Activated CD4-positive, alpha-beta T cell treated with anti-CD3 and anti-CD28 coated beads, Interleukin-2, amount 50 U/mL, for 1 hour (primary cell): ENCODE measurements at regions not wholly inside any gene's neighbourhood (a gene's known extent, or its start where the extent isn't known, plus 50 kb on each side); places are given as distances from the start of the nearest gene placed in this dataset.
"Not testable (repeated sequence)": the region's sequence is repeated elsewhere in the genome, so short reads cannot be mapped to it uniquely, and the experiment has no call there.

Experiments used
- DNase-seq: peaks from one replicate; pipeline ENCODE4 v3.0.0-alpha.2; 2020

DNA sequence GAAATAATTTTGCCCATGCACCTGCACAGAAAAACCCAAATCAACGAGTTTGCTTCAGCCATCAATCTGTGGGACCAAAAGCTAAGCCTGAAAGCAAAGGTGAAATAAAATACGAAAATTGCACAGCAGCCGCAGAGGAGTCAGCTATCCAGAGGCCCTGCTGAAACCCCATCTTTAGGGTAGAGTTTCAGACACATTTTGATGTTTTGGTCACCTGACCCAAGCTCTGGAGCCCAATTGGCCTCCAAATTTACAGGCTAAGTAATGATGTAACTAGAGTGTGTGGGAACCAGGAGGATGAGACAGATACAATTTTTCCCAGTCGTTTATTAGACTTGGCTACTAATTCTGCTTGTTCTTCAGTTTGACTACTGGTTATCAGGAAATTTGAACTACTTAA lies 308.6 kb upstream of the ATP11B start:
- no peak for DNase-seq

DNA sequence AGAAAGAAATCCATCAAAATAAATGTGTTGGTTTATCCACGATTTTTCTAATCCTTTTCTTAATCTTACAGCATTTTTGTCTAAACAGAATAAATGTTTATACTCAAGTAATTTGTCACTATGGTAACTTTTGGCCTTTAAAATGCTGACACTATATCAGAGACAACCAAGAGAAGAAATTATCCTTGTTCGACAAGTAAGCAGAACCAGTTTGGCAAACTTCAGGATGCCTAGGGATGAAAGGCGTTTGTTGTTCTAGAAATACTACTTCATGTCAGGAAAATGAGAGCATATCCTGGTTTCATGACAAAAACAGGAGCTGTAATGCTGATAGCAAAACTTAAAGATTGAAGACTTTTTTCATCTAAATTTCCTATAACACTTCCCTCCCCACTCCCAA lies 308.0 kb upstream of the ATP11B start:
- no peak for DNase-seq

DNA sequence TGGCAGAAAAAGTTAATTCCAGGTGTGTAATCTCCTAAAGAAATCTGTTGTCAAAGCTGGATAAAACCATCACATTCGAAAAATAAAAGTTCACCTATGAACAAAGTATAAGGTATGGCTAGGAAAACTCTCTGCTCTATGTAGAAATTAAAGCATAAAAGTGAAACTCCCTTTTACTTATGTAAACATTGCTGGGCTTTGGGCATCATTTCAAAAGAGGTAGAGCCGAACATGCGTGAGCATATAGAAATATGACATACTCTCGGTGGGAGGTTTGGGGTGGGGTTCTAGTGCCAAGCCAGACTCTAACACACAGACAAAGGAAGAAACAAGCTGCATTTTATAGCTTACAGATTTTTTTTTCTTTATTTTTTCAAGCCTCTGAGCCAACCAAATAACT lies 306.8 kb upstream of the ATP11B start:
- no peak for DNase-seq

DNA sequence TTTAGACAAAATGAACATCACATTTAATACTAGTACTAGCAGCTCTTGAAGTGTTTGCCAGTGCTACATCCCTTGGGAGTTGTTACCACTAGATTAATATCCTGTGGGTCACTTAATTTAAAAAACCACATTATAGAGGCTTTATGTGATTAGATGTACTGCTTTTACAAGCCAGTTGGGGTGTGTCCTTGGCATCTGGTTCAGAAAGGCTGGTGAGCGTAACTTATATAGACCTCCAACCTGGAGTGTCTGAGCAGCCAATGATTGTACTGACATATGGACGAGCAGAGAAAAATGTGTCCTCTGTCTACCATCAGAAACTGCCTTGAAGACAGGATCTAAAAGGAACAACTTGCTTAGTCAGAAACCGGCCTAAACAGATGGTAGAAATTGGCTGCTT lies 306.2 kb upstream of the ATP11B start:
- DNase-seq = no peak

DNA sequence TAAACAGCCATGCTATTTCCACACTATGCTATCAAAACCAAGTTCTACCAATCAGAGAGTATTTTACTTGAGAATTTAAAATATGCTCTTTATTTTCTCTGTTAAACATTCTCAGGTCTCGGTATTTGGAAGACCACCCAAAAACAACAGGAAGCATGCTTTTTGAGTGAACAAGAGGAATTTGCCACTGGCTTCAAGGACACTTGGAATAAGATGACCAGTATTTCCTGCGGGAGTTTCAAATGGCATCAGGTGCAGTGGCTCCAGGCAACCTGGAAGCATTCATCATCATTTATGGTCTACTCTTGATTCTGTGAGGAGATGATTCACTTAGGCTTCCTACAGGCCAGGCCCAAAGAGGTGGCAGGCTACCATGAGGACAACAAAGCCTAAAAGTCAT lies 305.7 kb upstream of the ATP11B start:
- DNase-seq = no peak

DNA sequence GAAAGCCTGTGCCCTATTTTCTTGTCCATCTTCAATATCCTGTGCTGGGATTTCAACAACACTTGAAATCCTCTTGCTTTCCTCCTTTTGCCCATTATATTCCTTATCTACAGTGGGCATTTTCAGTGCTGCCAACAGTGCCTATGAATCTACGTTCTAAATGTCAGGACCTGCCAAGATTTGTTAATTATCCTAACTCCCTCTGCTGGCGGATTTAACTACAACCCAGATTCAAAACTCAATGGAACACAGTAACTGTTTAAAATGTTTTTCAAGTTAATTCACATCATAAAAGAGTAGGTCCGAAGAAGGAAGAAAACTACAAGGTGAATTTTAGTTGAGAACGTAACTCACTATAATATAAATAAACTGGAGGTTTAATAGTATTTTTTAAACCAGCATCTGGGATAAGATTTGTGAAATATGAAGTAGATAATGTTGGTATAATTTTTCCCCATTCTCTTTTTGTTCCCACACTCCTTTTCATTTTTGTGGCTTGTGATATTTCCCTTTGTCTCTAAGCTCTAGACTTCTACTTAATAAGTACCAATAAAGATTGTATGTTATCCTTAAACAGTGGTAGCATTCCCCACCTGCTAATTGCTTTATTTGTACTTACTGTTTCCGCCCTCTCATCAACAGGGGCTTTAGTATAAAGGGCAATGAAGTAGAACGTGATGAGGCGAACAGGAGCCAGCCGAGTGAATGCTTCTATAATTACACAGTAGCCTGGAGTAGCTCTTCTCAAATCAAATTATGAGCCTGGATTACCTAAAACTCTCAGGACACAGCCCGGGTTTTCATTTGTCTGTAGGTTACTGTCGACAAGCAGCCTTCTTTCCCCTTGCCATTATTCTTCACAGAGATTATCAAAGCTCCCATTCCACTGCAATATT lies 302.5 kb upstream of the ATP11B start:
- DNase-seq = no peak

DNA sequence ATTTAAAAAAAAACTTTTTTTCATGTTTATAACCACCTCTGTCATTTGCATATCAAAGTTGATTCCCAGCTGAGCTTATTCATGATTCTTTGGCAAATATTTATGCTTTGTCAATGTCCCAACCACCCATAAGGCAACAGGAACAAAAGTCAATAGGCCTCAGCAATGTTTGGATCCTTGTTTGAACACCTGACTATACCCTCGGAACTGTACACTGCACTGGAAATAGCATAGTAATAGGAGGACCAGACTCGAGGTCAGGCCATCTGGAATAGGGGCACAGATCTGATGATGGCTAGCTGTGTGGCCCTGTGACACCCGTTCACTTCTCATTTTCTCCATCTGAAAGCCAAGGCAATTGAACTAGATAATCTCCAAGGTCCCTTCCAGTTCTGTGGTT lies 301.7 kb upstream of the ATP11B start:
- DNase-seq = no peak

DNA sequence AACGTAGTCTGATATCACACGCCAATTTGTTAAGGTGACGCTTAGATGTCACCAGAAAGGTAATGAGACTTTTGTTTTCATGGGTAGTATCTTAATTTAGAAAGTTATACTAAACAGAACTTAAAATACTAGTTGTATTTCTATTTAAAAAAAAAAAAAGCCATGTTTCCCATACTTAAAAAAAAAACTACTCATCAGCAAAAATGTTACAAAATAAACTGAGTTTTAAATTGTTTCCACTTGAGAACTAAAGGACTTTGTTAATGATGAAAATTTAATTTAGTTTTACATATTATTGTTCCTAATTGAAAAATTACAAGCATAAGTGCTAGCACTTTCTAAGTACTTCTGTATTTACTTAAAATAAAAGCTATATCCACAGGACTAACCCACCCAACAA lies 300.8 kb upstream of the ATP11B start:
- no peak for DNase-seq

DNA sequence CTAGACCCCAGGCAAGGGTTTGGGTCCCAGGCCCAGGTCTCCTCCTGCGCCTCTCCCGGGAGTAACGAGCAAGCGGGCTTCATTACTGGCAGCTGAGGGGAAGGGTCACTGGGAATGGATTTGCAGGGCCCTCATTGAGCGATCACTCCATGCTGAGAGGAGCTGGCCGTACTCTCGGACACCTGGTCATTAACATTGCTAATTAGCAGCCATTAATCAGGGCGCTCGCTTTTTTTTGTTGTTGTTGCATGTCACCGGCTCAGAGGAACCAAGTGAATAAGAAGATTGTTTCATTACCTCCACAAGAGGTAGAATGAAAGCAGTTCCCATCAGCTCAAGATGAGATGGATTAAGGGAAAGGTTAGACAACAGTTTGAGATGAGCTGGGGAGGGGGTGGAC lies 293.0 kb upstream of the ATP11B start:
- no peak for DNase-seq

DNA sequence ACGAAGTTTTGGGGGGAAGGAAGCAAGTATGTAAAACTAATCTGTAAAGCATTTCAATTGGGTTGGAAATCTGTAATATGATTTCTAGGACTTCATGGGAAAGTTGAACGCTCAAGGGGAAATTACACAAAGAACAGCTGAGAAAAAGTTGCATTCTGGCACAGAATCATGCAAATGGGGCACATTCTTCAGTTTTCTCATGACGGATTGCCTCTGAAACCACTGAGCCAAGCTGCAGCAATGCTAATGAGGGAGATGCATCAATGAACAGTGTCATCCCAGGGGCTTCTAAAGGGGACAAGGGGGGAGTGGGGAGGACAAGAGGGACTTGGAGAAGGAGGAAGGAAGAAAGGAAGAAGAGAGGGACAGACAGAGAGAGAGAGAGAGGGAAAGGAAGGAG lies 291.4 kb upstream of the ATP11B start:
- no peak for DNase-seq

DNA sequence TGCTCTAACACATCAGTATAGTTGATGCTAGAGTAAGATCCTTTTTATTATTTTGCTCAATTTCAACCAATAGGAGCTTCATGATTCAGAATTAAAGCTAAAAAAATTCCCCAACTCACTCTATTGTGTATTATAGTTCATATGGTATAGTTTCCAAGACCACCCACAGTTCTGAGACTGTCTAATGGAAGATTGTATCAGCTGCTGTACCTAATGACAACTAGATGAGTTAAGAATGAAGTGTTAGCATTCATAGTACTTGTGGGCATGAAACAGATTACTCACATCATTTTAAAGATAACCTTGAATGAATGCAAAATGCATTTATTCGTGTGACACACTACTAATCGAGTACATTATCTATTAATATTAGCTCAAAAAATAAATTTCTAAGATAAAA lies 289.9 kb upstream of the ATP11B start:
- DNase-seq = no peak

DNA sequence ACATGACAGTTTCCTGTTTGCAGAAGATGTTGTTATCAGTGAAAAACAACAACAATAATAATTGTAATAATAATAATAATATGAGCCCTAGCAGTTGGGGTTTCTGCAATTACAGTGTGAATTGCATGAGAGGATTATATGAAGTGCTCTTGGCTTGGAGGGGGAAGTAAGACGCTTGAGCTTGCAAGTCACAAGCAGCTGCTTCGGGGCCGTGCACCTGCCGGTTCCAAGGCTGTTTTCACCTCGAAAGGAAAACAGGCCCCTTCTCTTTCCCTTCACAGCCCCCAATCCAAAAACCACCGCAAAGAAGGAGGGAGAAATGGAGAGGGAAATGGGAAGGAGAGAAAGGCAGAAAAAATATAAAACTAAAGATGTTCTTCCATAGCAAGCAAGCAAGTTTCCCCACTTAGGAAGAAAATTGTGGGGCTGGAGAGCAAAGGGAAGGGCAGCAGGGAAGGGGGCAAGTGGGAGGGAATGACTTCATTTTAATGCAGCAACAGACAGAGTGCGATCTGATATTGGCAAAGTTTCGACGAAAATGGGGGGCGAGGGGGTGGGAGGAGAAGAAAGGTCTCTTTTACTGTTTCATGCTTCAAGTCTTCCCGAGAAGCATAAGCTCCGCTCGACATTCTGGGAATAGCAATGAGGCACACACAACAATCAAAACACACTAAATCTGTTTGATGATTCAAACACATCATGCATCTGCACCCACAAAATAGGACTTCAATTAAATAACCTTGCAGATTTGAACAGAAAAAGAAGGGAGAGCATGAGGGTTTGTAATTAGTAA lies 284.2 kb upstream of the ATP11B start:
- DNase-seq = no peak

DNA sequence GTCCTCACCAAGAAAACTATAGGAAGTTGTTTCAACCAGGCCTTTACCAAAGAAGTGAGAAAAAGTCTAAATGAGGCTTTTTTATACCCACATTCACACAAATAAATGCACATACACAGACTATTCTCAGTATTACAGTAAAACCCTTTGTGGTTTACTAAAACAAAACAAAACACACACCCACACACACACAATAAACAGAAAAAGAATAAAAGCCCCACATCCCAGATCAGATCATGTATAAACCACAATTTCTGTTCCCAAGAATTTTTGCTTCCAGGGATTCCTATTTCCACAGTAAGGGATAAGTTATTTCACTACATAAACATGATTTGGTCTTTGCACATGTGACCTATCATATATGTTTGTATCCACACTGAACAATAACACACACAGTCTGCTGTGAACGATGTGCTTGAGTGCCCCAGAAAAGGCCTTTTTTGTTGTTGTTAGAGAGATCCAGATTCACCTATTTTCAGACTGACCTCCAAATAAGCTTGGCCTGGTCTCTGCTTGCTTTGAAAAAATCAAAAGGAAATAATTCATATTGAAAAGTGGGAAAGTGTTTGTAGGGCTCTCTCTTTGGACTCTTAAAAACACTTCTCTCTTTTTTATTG lies 283.4 kb upstream of the ATP11B start:
- no peak for DNase-seq

DNA sequence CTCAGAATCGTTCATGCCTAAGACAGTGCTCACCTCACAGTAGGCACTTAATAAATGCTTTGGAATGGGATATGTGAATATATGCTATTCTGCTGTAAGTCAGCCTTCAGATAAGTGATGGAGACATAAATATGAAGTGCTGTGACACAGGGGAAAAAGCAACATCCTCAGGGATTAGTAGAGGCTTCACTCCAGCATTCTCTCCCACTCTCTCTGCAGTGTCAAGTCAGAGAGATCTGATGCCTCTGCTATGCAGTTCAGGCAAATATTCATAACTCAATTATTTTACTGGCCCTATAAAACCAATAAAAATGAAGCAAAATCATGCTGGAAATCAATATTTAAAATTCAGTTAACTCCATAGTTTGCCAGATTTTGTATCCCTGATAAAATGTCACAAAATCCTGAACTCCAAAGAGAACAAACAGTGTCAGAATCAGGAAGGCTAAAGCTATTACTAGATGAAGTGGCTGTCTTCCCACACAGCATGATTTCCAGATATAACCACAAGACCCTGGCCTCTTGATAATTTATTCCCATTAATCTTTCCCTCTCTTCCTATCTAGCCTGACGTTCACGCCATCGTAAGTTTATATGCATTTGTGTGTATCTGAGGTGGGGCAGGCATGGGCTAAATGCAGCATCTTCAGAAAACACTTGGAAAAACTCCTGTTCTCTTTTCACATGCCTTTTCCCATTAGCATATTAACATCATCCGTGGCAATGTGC lies 278.9 kb upstream of the ATP11B start:
- DNase-seq = no peak

DNA sequence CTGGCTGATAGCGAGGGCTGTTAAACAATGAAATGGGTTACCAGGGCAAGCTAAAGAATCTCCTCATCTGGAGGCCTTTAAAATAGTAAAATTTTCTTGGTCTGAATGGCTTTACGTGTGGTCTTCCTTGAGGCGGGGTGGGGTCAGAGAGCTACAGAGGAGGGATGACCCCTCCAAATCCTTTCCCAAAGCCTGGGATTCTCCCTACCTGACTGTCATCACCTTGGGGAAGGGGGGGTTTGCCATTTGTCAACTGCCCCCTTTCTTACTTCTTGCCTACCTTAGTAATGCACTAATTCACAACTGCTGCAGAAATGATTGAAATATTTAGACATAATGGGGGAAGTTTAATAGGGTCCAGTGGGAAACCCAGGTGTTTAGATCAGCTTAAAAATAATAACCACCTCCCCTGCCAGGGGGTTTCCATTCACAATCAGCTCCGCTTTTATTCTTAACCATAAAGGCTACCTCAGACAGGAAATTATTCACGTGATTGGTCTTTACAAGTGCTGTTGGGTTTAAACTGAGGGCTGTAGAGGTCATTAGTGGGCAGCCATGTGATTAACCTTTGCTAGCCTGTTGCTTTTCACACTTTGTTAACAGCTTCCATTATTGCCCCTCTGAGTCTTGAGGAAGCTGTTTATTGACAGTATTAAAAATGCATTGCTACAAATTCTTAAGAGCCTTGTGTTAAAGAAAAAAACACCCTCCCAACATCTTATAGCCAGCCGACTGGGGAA lies 276.5 kb upstream of the ATP11B start:
- no peak for DNase-seq

DNA sequence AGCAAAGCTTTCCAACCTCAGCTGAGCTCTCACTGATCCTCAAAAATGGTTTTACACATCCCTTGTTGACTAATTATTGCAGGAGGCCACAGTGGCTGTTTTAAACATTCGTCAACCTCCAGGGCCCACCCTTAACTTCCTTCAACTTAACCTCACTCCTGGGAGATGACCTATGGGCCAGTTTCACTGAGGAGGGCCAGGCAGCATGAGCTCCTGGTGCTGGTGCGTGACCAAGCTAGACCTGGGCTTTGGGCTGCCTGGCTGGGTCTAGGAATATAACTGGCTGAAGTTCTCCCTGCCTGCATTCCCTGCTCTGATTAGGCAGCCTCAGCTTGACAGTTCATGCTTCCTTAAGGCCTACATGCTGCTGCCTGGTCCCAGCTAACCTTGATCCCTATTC lies 273.7 kb upstream of the ATP11B start:
- DNase-seq = no peak

DNA sequence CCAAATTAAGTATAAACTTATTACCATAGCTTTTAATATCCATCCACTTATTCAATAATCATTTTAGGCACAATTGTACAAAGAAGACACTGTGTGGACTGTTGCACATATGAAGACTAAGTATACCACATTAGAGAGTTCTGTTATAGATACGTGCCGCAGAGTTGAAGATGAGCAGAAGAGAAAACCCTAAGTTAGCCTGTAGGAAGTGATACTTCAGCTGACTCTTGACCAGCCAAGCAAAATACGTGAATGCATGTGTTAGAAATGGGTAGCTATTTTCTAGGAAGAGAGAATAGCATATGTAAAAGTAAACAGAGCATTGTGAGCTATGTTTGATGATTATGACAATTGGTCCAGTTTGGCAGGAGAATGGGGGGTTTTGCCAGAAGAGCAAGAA lies 272.0 kb upstream of the ATP11B start:
- no peak for DNase-seq

DNA sequence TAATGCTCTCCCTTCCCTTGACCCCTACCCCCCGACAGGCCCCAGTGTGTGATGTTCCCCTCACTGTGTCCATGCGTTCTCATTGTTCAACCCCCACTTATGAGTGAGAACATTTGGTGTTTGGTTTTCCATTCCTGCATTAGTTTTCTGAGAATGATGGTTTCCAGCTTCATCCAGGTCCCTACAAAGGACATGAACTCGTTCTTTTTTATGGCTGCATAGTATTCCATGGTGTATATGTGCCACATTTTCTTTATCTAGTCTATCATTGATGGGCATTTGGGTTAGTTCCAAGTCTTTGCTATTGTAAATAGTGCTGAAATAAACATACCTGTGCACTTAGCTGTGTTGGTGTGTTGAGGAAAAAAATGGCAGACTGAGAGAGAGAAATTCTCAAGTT lies 269.9 kb upstream of the ATP11B start:
- DNase-seq = not testable (repeated sequence)

DNA sequence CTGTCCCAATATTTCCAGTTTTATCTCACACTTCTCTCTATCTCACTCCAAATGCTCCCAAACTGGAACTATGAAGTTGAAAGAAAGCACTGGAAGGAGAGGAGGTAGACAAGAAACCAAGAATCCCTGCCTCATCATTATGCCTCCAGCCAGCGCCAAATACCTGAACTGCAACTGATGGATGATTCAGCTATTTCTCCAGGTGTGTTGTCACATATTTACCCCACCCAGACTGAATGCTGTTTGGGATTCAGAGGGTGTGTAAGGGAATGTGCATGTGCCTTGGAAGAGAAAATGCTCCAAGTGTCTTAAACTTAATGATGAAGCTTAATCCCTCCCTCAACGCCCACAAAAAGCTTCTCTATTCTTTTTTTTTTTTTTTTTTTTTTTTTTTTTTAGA lies 269.5 kb upstream of the ATP11B start:
- DNase-seq = no peak

DNA sequence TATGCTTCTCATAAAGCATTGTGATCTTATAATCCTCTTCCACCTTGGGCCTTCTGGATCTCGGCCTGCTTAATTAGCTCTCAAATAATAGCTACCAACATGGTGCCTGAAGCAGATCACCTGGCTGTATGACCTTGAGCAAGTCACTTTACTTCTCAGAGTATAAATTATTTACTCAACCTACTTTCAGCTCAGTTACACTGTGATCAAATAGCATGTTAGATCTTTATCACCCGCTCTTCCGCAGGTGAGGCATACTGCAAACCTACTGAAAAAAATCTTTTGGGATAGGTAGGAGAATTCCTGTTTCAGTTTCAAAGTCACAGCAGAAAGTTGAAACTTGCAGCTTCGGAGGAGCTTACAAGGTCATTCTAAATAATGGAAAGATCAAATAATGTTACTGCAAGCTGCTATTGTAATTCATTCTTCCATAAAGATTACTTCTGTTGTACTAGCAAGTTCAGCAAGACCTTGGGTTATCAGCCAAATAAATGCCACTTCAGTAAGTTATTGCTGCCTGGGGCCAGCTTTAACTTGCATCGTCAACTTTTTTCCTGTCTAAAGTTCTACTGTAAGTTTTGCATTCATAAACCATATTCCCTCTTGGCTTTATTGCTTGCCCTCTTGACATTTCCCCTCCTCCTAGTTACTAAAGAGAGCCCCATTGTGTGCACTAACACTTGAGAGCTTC lies 268.4 kb upstream of the ATP11B start:
- no peak for DNase-seq

DNA sequence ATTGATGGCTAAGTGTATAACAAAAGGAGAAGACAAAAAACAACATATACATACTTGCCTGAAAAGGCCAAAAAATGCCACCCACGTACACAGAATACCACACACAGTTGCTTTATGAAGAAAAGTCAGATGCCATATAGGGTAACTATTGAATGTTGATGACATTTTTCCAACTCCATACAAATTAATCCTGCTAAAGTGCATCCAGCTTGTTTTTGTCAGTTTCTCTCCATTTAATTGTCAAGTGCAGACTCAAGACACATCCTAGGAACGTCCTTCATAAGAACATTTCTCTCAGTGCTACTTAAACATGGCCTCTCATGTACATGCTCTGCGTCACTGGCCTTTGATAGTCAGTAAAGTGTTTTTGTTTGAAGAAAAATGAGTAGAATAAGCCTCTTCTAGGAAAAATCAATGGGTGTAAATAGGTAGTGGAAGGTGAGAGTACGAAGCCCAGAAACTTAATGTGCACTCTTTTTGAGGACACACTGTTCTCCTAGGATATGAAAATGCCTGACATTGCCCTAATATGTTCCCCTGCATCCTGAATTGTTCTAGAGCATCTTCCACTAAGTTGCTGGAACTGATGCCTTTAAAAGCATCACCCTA lies 267.4 kb upstream of the ATP11B start:
- no peak for DNase-seq
